GM12874 (cell line): ENCODE measurements at regions not wholly inside any gene's neighbourhood (a gene's known extent, or its start where the extent isn't known, plus 50 kb on each side); places are given as distances from the start of the nearest gene placed in this dataset.

Experiments used
- TF ChIP-seq, protein P1 (sequence below): IDR thresholded peaks from 2 replicates; pipeline ENCODE4 v1.5.1; 2011; ENCODE audit warnings: low read depth, mild to moderate bottlenecking, control low read depth, low read length, moderate library complexity; ENCODE audit not compliant: insufficient read depth

GRCh38 chr12:90401185-90401584 lies 553.8 kb downstream of the CCER1 start:
- TF ChIP-seq, protein P1, sequence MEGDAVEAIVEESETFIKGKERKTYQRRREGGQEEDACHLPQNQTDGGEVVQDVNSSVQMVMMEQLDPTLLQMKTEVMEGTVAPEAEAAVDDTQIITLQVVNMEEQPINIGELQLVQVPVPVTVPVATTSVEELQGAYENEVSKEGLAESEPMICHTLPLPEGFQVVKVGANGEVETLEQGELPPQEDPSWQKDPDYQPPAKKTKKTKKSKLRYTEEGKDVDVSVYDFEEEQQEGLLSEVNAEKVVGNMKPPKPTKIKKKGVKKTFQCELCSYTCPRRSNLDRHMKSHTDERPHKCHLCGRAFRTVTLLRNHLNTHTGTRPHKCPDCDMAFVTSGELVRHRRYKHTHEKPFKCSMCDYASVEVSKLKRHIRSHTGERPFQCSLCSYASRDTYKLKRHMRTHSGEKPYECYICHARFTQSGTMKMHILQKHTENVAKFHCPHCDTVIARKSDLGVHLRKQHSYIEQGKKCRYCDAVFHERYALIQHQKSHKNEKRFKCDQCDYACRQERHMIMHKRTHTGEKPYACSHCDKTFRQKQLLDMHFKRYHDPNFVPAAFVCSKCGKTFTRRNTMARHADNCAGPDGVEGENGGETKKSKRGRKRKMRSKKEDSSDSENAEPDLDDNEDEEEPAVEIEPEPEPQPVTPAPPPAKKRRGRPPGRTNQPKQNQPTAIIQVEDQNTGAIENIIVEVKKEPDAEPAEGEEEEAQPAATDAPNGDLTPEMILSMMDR: no peak

- TF ChIP-seq, protein P1: no peak
Measured at GRCh38 chr12:90399357-90399756, 555.6 kb downstream of the CCER1 start.

GRCh38 chr12:90398285-90398836 lies 556.6 kb downstream of the CCER1 start:
- TF ChIP-seq, protein P1: no peak

- TF ChIP-seq, protein P1: no peak
Measured at GRCh38 chr12:90396556-90396955, 558.4 kb downstream of the CCER1 start.

DNA sequence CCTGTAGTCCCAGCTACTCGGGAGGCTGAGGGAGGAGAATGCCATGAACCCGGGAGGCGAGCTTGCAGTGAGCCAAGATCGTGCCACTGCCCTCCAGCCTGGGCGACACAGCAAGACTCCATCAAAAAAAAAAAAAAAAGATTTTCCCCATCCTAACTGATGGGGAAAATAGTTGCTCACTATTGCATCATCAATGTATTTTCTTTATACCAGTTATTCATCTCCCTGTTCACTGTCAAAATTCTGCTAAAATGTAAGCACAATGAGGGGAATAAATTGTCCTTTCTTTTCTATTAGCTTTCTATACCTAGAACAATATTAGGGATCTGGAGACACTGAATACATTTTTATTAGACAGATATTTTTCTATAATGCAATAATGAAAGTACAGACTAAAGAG lies 561.3 kb downstream of the CCER1 start:
- TF ChIP-seq, protein P1: no peak

- TF ChIP-seq, protein P1: no peak
Measured at GRCh38 chr12:90393089-90393488, 561.9 kb downstream of the CCER1 start.

DNA sequence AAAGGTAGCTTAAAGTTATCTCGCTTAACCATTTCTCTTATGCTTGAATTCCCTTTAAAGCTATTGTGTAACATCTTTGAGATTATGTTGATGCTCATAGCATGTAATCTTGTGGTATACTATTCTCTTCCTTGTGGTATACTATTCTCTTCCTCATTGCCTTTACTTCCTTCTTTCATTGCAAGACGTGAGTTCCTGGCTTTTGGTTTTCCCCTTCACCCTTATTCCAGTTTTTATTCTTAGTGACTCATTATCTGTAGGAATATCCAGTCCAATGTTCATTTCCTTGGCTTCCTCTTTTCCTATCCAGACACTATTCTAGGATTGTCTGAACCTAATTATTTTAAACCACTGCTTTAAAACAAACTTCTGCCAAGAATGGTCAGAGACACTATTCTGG lies 564.0 kb downstream of the CCER1 start:
- TF ChIP-seq, protein P1: no peak
